ENCODE measurements at regions not wholly inside any gene's neighbourhood (a gene's known extent, or its start where the extent isn't known, plus 50 kb on each side); places are given as distances from the start of the nearest gene placed in this dataset.
"Not testable (repeated sequence)": the region's sequence is repeated elsewhere in the genome, so short reads cannot be mapped to it uniquely, and the experiment has no call there.

GRCh38 chr6:56733211-56733697 is 90.6 kb upstream of the DST start:
- no peak overlapping the region for H3K4me3 ChIP-seq (ENCODE audit: low read depth, low read length)
- no peak overlapping the region for H3K27ac ChIP-seq (ENCODE audit: insufficient read depth, low read length, poor library complexity, severe bottlenecking)
- no peaks in the 10 kb centered on the region for H3K27me3 ChIP-seq (ENCODE audit: control insufficient read depth, insufficient read depth, low read length)
- DNase-seq (no peak), ATAC-seq (ENCODE audit: low read depth in 2 of 2) (no peak)
- Mint-ChIP-seq H3K36me3 (no peaks in the 10 kb centered on the region), H3K27ac (no peak overlapping the region), H3K9me3 (peaks cover 0 to 2% (median 0%) of the 10 kb centered on the region in 7 donors), H3K4me3 (no peak overlapping the region), H3K27me3 (no peaks in the 10 kb centered on the region), H3K4me1 (no peaks in the 10 kb centered on the region)
- no peaks in the 10 kb centered on the region for H3K9me3 ChIP-seq (ENCODE audit: control insufficient read depth in 2 of 2, low read length in 2 of 2)
- no peaks in the 10 kb centered on the region for H3K36me3 ChIP-seq (ENCODE audit: control insufficient read depth, insufficient read depth, low read length)
- H3K4me1 ChIP-seq (ENCODE audit: control insufficient read depth, insufficient read depth, low read length, poor library complexity, severe bottlenecking): no peaks in the 10 kb centered on the region

GRCh38 chr6:56732517-56732916 is 89.8 kb upstream of the DST start:
- no peak for DNase-seq
- no peak for ATAC-seq (ENCODE audit: low read depth in 2 of 2)
- Mint-ChIP-seq H3K4me3 (no peak overlapping the region), H3K9me3 (peaks cover 0 to 2% (median 0%) of the 10 kb centered on the region in 7 donors), H3K36me3 (no peaks in the 10 kb centered on the region), H3K4me1 (no peaks in the 10 kb centered on the region), H3K27me3 (no peaks in the 10 kb centered on the region), H3K27ac (no peak overlapping the region)
- Histone ChIP-seq H3K27me3 (ENCODE audit: control insufficient read depth, insufficient read depth, low read length) (no peaks in the 10 kb centered on the region), H3K27ac (ENCODE audit: insufficient read depth, low read length, poor library complexity, severe bottlenecking) (no peak overlapping the region), H3K9me3 (ENCODE audit: control insufficient read depth in 2 of 2, low read length in 2 of 2) (no peaks in the 10 kb centered on the region), H3K4me3 (ENCODE audit: low read depth, low read length) (no peak overlapping the region), H3K36me3 (ENCODE audit: control insufficient read depth, insufficient read depth, low read length) (no peaks in the 10 kb centered on the region), H3K4me1 (ENCODE audit: control insufficient read depth, insufficient read depth, low read length, poor library complexity, severe bottlenecking) (no peaks in the 10 kb centered on the region)

GRCh38 chr6:56730663-56731529 is 88.2 kb upstream of the DST start:
- no peaks in the 10 kb centered on the region for H3K27me3 Mint-ChIP-seq
- no peak overlapping the region for H3K4me3 Mint-ChIP-seq
- H3K36me3 Mint-ChIP-seq: no peaks in the 10 kb centered on the region
- Histone ChIP-seq H3K4me3 (ENCODE audit: low read depth, low read length) (no peak overlapping the region), H3K27me3 (ENCODE audit: control insufficient read depth, insufficient read depth, low read length) (no peaks in the 10 kb centered on the region), H3K4me1 (ENCODE audit: control insufficient read depth, insufficient read depth, low read length, poor library complexity, severe bottlenecking) (no peaks in the 10 kb centered on the region), H3K9me3 (ENCODE audit: control insufficient read depth in 2 of 2, low read length in 2 of 2) (no peaks in the 10 kb centered on the region), H3K36me3 (ENCODE audit: control insufficient read depth, insufficient read depth, low read length) (no peaks in the 10 kb centered on the region), H3K27ac (ENCODE audit: insufficient read depth, low read length, poor library complexity, severe bottlenecking) (no peak overlapping the region)
- no peak for ATAC-seq (ENCODE audit: low read depth in 2 of 2)
- no peak for DNase-seq
- no peaks in the 10 kb centered on the region for H3K9me3 Mint-ChIP-seq
- H3K4me1 Mint-ChIP-seq: no peaks in the 10 kb centered on the region
- no peak overlapping the region for H3K27ac Mint-ChIP-seq

- Mint-ChIP-seq H3K9me3 (peaks cover 0 to 2% (median 0%) of the 10 kb centered on the region in 7 donors), H3K27ac (no peak overlapping the region), H3K4me1 (no peaks in the 10 kb centered on the region), H3K4me3 (no peak overlapping the region), H3K36me3 (no peaks in the 10 kb centered on the region), H3K27me3 (no peaks in the 10 kb centered on the region)
- Histone ChIP-seq H3K9me3 (ENCODE audit: control insufficient read depth in 2 of 2, low read length in 2 of 2) (no peaks in the 10 kb centered on the region), H3K27ac (ENCODE audit: insufficient read depth, low read length, poor library complexity, severe bottlenecking) (no peak overlapping the region), H3K36me3 (ENCODE audit: control insufficient read depth, insufficient read depth, low read length) (no peaks in the 10 kb centered on the region), H3K4me1 (ENCODE audit: control insufficient read depth, insufficient read depth, low read length, poor library complexity, severe bottlenecking) (no peaks in the 10 kb centered on the region), H3K27me3 (ENCODE audit: control insufficient read depth, insufficient read depth, low read length) (no peaks in the 10 kb centered on the region), H3K4me3 (ENCODE audit: low read depth, low read length) (no peak overlapping the region)
- ATAC-seq (ENCODE audit: low read depth in 2 of 2) (no peak), DNase-seq (no peak)
Measured at GRCh38 chr6:56729719-56730118, 87.0 kb upstream of the DST start.

- not testable (repeated sequence) for H3K27ac ChIP-seq (ENCODE audit: insufficient read depth, low read length, poor library complexity, severe bottlenecking); H3K36me3 ChIP-seq (ENCODE audit: control insufficient read depth, insufficient read depth, low read length); H3K9me3 Mint-ChIP-seq; H3K36me3 Mint-ChIP-seq; H3K27ac Mint-ChIP-seq; H3K27me3 Mint-ChIP-seq; H3K9me3 ChIP-seq (ENCODE audit: control insufficient read depth in 2 of 2, low read length in 2 of 2); H3K4me3 ChIP-seq (ENCODE audit: low read depth, low read length); H3K4me1 ChIP-seq (ENCODE audit: control insufficient read depth, insufficient read depth, low read length, poor library complexity, severe bottlenecking); ATAC-seq (ENCODE audit: low read depth in 2 of 2); H3K4me3 Mint-ChIP-seq; H3K4me1 Mint-ChIP-seq; DNase-seq; H3K27me3 ChIP-seq (ENCODE audit: control insufficient read depth, insufficient read depth, low read length)
Measured at GRCh38 chr6:56729166-56729565, 86.5 kb upstream of the DST start.

GRCh38 chr6:56727097-56727850 is 84.6 kb upstream of the DST start:
- no peaks in the 10 kb centered on the region for H3K36me3 ChIP-seq (ENCODE audit: control insufficient read depth, insufficient read depth, low read length)
- H3K27me3 ChIP-seq (ENCODE audit: control insufficient read depth, insufficient read depth, low read length): no peaks in the 10 kb centered on the region
- no peak for DNase-seq
- H3K27ac ChIP-seq (ENCODE audit: insufficient read depth, low read length, poor library complexity, severe bottlenecking): no peak overlapping the region
- Mint-ChIP-seq H3K27me3 (peaks cover 4% of the 10 kb centered on the region), H3K4me3 (no peak overlapping the region), H3K9me3 (peaks cover 0 to 2% (median 0%) of the 10 kb centered on the region in 7 donors), H3K4me1 (no peaks in the 10 kb centered on the region), H3K36me3 (no peaks in the 10 kb centered on the region), H3K27ac (no peak overlapping the region)
- no peaks in the 10 kb centered on the region for H3K9me3 ChIP-seq (ENCODE audit: control insufficient read depth in 2 of 2, low read length in 2 of 2)
- no peak for ATAC-seq (ENCODE audit: low read depth in 2 of 2)
- no peak overlapping the region for H3K4me3 ChIP-seq (ENCODE audit: low read depth, low read length)
- H3K4me1 ChIP-seq (ENCODE audit: control insufficient read depth, insufficient read depth, low read length, poor library complexity, severe bottlenecking): no peaks in the 10 kb centered on the region

- ATAC-seq (ENCODE audit: low read depth in 2 of 2) (no peak), DNase-seq (no peak)
- Histone ChIP-seq H3K27me3 (ENCODE audit: control insufficient read depth, insufficient read depth, low read length) (no peaks in the 10 kb centered on the region), H3K9me3 (ENCODE audit: control insufficient read depth in 2 of 2, low read length in 2 of 2) (no peaks in the 10 kb centered on the region), H3K4me1 (ENCODE audit: control insufficient read depth, insufficient read depth, low read length, poor library complexity, severe bottlenecking) (no peaks in the 10 kb centered on the region), H3K36me3 (ENCODE audit: control insufficient read depth, insufficient read depth, low read length) (no peaks in the 10 kb centered on the region), H3K27ac (ENCODE audit: insufficient read depth, low read length, poor library complexity, severe bottlenecking) (no peak overlapping the region), H3K4me3 (ENCODE audit: low read depth, low read length) (no peak overlapping the region)
- H3K4me1 Mint-ChIP-seq: no peaks in the 10 kb centered on the region
- no peaks in the 10 kb centered on the region for H3K36me3 Mint-ChIP-seq
- peaks cover 0 to 5% (median 0%) of the 10 kb centered on the region in 7 donors for H3K9me3 Mint-ChIP-seq
- no peak overlapping the region for H3K27ac Mint-ChIP-seq
- H3K27me3 Mint-ChIP-seq: peaks cover 4% of the 10 kb centered on the region
- no peak overlapping the region for H3K4me3 Mint-ChIP-seq
Measured at GRCh38 chr6:56725254-56725653, 82.6 kb upstream of the DST start.

Data from CD4-positive, CD25-positive, alpha-beta regulatory T cell (primary cell).